Fibroblast of lung (primary cell): ENCODE measurements at regions not wholly inside any gene's neighbourhood (a gene's known extent, or its start where the extent isn't known, plus 50 kb on each side); places are given as distances from the start of the nearest gene placed in this dataset.

Experiments used
- DNase-seq, 2 donors: peaks; one replicate each; pipeline versions ENCODE4 v3.0.0 to v3.0.0-alpha.2; 2010; ENCODE audit warnings: low read depth in 2 of 2
- H2AFZ ChIP-seq: 2 replicates; pipeline ENCODE4 v1.5.1; 2012; ENCODE audit warnings: low read length, control low read depth, inconsistent platforms
- H3K27ac ChIP-seq: 2 replicates; pipeline ENCODE4 v1.5.1; 2011; ENCODE audit warnings: low read length, control low read depth; ENCODE audit not compliant: insufficient read depth
- H3K27me3 ChIP-seq: 2 replicates; pipeline ENCODE4 v1.5.1; 2011; ENCODE audit warnings: mild to moderate bottlenecking, low read length; ENCODE audit not compliant: control insufficient read depth, insufficient read depth
- H3K36me3 ChIP-seq: 2 replicates; pipeline ENCODE4 v1.5.1; 2011; ENCODE audit warnings: low read length; ENCODE audit not compliant: control insufficient read depth, insufficient read depth
- H3K4me1 ChIP-seq: 2 replicates; pipeline ENCODE4 v1.5.1; 2011; ENCODE audit warnings: low read length; ENCODE audit not compliant: control insufficient read depth, insufficient read depth; ENCODE audit errors: extremely low read depth
- H3K4me2 ChIP-seq: 2 replicates; pipeline ENCODE4 v1.5.1; 2011; ENCODE audit warnings: low read length, control low read depth; ENCODE audit not compliant: insufficient read depth; ENCODE audit errors: extremely low read depth
- H3K4me3 ChIP-seq, 4 experiments: fragments of 200-600 bp in 1 of 4; sonication (generic) in 1 of 4; replicated peaks in 1 of 4; 2 replicates each; pipeline ENCODE4 v1.5.1; 2011 to 2016; ENCODE audit warnings: low read length in 4 of 4, low read depth in 3 of 4, mild to moderate bottlenecking in 3 of 4, control low read depth in 2 of 4, inconsistent platforms in 1 of 4, mixed read lengths in 1 of 4; ENCODE audit not compliant: insufficient read depth in 1 of 4; ENCODE audit errors: control extremely low read depth in 1 of 4
- H3K79me2 ChIP-seq: 2 replicates; pipeline ENCODE4 v1.5.1; 2012; ENCODE audit warnings: mild to moderate bottlenecking, low read length, inconsistent platforms; ENCODE audit not compliant: control insufficient read depth, insufficient read depth
- H3K9ac ChIP-seq: 2 replicates; pipeline ENCODE4 v1.5.1; 2011; ENCODE audit warnings: mild to moderate bottlenecking, low read length, control low read depth; ENCODE audit not compliant: insufficient read depth
- H3K9me3 ChIP-seq: 2 replicates; pipeline ENCODE4 v1.5.1; 2012; ENCODE audit warnings: low read depth, low read length; ENCODE audit not compliant: control insufficient read depth, insufficient read depth
- H4K20me1 ChIP-seq: 2 replicates; pipeline ENCODE4 v1.5.1; 2011; ENCODE audit warnings: low read length; ENCODE audit not compliant: control insufficient read depth, insufficient read depth; ENCODE audit errors: extremely low read depth
- CTCF ChIP-seq, 2 donors: IDR thresholded peaks in 1 of 2; conservative IDR thresholded peaks in 1 of 2; 1 replicate in 1 of 2; 2 replicates in 1 of 2; pipeline ENCODE4 v1.5.1; 2011 to 2012; ENCODE audit warnings: low read length in 2 of 2, control low read depth in 1 of 2, inconsistent platforms in 1 of 2, low read depth in 1 of 2, mild to moderate bottlenecking in 1 of 2
- EZH2 ChIP-seq: IDR thresholded peaks from 2 replicates; pipeline ENCODE4 v1.5.1; 2012; ENCODE audit warnings: low read length, control low read depth, mild to moderate bottlenecking; ENCODE audit errors: missing control alignments

- TF ChIP-seq EZH2 (no peak), CTCF (conservative IDR thresholded peaks at IDR 0.05 in 1 of 2, IDR thresholded peaks at IDR 0.05 in 1 of 2; ENCODE audit: low read depth in 1 of 2, low read length in 2 of 2) (no peak)
- Histone ChIP-seq H3K36me3 (no peaks in the 10 kb centered on the region), H3K27me3 (no peaks in the 10 kb centered on the region), H3K4me3 (no peak overlapping the region), H3K9me3 (no peaks in the 10 kb centered on the region), H3K4me2 (no peak overlapping the region), H2AFZ (no peak overlapping the region), H3K27ac (no peak overlapping the region), H3K79me2 (no peaks in the 10 kb centered on the region), H4K20me1 (no peaks in the 10 kb centered on the region), H3K9ac (no peak overlapping the region), H3K4me1 (no peaks in the 10 kb centered on the region)
- no peak for DNase-seq
Observed at GRCh38 chr5:169512385-169512784, 71.2 kb upstream of the SPDL1 start.

GRCh38 chr5:169511708-169512107 is 71.9 kb upstream of the SPDL1 start:
- no peaks in the 10 kb centered on the region for H3K36me3 ChIP-seq
- H3K4me2 ChIP-seq = no peak overlapping the region
- DNase-seq = no peak
- no peak for TF ChIP-seq EZH2
- no peak for TF ChIP-seq CTCF (conservative IDR thresholded peaks at IDR 0.05 in 1 of 2, IDR thresholded peaks at IDR 0.05 in 1 of 2; ENCODE audit: low read depth in 1 of 2, low read length in 2 of 2)
- H3K79me2 ChIP-seq = no peaks in the 10 kb centered on the region
- no peaks in the 10 kb centered on the region for H3K27me3 ChIP-seq
- H3K4me3 ChIP-seq = no peak overlapping the region
- H3K27ac ChIP-seq = no peak overlapping the region
- H3K4me1 ChIP-seq = no peaks in the 10 kb centered on the region
- no peaks in the 10 kb centered on the region for H4K20me1 ChIP-seq
- H3K9ac ChIP-seq = no peak overlapping the region
- H3K9me3 ChIP-seq = no peaks in the 10 kb centered on the region
- H2AFZ ChIP-seq = no peak overlapping the region

GRCh38 chr5:169507051-169507450 is 76.5 kb upstream of the SPDL1 start:
- Histone ChIP-seq H3K4me1 (no peaks in the 10 kb centered on the region), H3K4me2 (no peak overlapping the region), H3K27me3 (no peaks in the 10 kb centered on the region), H4K20me1 (no peaks in the 10 kb centered on the region), H3K79me2 (no peaks in the 10 kb centered on the region), H3K9ac (no peak overlapping the region), H3K36me3 (no peaks in the 10 kb centered on the region), H3K4me3 (no peak overlapping the region), H3K27ac (no peak overlapping the region), H2AFZ (no peak overlapping the region), H3K9me3 (no peaks in the 10 kb centered on the region)
- no peak for DNase-seq
- TF ChIP-seq CTCF (conservative IDR thresholded peaks at IDR 0.05 in 1 of 2, IDR thresholded peaks at IDR 0.05 in 1 of 2; ENCODE audit: low read depth in 1 of 2, low read length in 2 of 2) (no peak), EZH2 (no peak)
